CD4-positive, alpha-beta T cell treated with Interleukin-2 at 100 ng/mL for 4 hours (primary cell): ENCODE measurements at regions not wholly inside any gene's neighbourhood (a gene's known extent, or its start where the extent isn't known, plus 50 kb on each side); places are given as distances from the start of the nearest gene placed in this dataset.

Experiments used
- DNase-seq: peaks from one replicate; pipeline ENCODE4 v3.0.0-alpha.2; 2020; ENCODE audit warnings: low spot score

DNA sequence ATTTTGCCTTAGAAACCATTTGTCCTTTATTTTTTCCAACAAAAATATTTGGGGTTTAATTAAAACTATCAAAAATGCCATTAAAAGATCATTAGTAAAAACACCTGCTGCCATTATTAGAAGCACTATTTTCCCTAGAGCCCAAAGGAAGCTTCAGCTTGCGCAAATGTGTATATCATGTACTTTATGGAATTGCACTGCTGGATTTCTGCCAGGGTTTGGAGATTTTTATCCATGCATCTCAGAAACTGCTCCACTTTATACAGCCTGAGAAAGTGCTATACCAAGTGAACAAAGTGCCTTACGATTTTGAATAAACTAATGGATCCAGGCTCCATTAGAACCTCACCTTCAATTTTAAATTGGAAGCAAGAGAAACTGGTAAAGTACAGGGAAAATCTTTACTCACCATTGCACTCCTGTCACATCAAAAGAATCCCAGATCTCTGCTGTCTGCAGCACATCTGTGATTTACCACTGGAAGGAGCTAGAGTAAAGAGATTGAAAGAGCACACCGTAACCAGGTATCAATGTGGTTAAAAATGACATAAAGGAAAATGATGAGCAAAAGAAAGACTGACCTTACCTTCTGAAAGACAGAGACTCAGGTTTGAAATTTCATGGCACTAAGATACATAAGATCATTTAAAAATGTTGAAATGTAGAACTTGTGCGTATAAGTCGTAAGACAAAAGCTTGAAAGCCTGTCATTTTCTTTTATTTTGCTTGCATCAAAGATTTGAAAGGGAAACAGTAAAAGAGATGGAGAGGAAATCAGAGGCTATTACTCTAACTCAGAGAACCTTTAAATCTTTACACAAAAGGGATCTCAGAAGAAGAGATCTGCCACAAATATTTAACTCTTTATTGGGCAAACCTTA is 678.1 kb upstream of the GOT2 start:
- DNase-seq: no peak

DNA sequence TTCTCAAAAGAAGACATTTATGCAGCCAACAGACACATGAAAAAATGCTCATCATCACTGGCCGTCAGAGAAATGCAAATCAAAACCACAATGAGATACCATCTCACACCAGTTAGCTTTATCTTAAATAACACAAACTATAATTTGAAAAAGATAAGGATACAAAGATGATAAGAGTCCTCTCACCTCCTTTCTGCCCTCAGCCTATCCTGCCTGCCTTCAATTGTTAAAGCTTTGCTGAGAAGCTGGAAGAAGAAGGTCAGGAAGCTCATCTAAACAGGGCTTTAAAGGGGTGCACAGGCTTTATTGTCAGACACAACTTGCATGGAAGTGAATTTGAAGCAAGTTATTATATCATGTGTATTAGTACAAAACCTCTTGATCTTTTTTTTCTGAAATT is 676.3 kb upstream of the GOT2 start:
- DNase-seq: no peak

DNA sequence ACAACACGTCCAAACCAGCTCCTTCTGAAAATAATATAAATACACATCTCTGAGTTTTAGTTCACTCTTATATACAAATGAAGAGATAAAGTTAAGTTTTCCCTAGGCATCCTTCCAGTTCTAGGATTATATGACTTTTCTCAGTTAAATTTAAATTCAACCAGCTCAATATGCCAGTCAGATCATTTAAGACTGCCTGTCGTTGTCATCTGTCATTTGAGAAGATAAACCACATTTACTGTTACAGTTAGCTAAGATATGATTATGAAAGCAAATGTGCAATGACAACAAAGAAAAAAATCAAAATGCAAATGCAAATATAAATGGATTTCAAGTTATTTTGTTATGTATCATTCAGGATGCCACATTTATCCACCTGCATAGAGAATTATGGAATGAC is 671.7 kb upstream of the GOT2 start:
- DNase-seq: no peak

DNA sequence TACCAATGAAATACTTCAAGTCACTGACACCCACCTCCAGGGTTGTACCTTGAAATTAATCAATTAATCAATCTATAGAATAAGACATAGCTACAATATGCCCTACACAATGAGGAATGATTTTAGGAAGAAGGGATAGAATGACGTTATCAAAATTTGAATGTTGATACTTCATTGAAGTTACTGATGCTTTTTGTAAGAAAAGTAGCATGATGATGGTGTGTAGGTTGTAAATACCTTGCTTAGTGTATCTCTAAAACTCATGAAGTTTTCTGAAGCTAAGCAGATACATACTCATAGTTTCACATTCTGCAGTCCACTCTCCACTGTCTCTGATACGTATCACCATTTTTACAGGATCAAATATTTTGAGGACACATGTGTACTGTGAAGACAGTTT is 670.4 kb upstream of the GOT2 start:
- DNase-seq: no peak

DNA sequence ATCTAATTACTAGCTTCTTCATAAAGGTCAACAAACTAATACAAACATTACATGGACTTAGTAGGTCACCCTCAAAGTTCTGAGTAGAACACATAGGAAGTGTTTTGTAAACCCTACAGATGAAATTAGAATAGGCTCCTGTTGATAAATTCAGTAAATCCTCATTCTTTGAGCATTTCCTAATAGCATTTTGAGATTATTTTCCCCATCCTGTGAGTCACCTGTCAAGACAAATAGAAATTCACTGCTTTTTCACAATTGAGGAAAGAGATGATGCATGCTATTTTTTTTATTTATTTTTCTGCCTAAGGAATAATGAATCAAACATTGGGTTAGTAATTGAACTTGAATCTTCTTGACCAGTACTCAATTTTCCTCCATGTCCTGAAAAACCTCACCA is 666.7 kb upstream of the GOT2 start:
- no peak for DNase-seq

DNA sequence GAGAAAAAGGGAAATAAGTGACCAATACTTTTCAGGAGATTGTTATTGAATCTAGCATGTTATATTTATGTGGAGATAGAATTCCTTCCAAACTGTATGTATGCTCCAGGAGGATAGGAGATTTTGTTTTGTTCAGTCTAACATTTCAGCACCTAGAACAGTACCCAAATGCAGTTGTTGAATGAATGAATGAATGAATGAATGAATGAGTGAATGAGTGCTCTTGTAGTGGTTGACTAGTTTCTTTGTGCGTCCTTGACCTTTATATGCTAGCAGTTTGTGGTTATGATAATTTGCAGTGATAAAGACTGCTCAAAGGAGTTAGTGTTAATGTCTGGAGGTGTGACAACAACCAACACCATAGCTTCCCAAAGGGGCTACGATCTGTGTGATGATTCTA is 663.5 kb upstream of the GOT2 start:
- no peak for DNase-seq

DNA sequence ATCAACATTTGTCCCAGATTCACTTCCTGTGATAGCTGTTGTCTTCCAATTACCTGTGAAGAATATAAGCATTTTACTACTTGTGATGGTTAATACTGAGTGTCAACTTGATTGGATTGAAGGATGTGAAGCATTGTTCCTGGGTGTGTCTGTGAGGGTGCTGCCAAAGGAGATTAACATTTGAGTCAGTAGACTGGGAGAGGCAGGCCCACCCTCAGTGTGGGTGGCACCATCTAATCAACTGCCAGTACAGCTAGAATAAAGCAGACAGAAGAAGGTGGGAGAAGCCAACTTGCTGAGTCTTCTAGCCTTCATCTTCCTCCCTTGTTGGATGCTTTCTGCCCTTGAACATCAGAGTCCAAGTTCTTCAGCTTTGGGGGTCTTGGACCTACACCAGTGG is 660.4 kb upstream of the GOT2 start:
- DNase-seq: no peak

DNA sequence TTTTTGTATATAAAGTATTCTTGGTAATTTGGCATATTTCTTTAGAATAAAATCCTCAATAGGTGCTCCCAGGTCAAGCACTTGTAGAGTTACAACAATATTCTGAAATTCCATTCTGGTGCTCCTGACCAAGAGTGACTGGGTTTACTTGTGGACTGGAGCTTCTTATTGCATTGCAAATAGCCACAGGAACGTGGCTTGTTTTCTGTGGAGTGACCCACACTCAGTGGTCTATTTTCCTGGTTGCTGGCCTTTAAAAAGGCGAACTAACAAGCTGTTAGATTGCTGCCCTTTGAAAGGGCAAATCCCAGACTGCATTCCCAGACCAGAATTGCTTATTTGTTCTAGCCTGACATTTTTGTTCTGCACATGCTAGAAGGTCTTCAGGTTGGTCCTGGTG is 658.8 kb upstream of the GOT2 start:
- no peak for DNase-seq

DNA sequence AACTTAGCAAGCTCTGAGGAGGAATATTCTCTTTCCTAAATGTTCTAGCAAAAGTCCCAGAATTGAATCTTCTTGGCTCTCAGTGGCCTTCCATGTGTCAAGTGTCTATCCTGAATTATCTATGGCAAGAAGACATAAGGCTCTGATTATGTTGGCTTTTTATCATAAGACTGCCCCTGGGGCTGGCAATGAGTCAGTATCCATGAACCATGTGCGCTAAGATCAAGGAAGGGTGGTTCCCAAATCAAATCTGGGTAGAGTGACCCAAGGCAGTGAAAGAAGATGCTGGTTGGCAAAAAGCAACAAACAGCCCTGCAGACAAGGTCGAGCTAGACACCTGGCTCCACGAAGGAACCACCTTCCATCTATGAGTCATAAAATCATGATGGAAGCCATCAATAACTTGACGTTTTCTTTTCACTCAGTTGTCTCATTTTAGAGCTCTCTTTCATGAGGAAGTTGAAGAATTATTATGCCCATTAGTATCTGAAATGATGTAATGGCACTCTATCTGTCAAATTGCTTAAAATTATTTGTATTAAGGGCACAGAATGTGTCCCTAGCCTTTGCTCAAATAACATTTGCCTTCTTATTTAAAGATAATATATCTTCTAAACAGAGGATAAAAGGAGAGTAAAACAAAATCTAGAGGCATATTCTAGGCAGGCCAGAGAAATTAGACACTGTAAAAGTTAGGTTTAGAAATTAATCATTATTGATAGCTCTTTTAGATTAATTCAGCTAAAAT is 657.7 kb upstream of the GOT2 start:
- DNase-seq: no peak

DNA sequence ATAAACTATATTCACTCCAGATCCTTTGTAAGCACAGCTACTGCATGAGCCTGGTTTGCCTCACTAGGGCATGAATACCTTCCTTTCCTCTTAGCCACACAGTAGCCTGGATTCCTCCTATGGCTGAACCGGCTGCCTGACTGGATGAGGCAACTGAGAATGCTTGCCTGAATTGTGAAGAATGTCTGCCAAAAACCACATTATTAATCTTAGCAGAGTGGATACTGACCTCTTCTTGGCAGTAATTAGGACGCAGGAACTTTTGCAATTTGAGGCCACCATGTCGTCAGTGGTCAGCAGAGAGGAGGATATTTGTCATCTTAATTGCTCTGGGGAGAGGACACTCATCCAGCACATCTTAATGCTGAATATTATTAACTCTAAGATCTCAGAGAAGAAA is 651.8 kb upstream of the GOT2 start:
- DNase-seq: no peak

DNA sequence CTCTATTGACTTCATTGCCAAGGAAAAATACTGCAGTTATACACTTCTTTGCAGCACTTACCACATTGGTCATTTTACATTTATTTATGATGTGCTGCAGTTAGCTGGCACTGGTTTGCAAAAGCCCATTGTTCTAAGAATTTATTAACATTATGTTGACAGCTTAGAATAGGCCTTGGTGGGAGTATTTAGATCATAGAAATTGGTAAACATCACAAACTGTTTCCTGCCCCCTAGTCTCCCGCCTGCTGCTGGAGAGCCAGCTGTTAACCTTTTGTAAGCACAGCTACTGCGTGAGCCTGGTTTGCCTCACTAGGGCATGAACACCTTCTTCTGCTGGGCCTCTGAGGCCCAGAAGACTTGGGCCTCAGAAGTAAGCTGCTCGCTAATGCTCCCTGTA is 651.4 kb upstream of the GOT2 start:
- DNase-seq: no peak

DNA sequence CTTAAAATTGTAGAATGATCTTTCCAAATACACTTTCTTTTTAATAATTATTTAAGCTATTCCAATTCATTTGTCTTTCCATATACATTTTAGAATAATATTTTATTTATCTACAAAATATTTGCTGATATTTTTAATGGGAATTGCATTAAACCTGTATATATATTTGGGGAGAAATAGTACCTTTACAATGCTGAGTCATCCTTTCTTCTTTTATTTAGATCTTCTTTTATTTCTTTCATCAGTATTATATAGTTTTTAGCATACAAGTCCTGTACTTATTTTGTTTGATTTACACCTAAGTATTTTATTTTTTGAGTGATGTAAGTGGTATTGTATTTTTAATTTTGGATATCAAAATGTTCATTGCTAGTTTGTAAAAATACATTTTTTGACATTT is 639.5 kb upstream of the GOT2 start:
- no peak for DNase-seq

DNA sequence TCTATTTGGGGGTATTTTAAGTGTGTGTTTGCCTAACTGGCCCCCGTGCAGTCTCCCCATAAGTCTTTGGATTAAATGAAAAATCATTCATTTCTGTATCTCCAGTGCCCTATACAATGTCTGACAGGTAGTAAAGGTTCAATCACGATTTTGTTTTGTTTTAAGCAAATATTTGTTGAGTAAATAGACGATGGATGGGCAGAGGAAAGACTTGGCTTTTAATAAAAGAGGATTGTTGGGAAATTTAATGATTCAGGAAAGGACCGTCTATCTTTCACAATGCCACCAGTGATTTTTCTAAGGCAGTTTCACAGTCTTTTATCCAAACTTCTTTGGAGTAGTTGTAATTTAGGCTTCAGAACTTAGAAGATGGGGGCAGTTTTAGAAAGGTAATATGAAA is 636.6 kb upstream of the GOT2 start:
- no peak for DNase-seq

DNA sequence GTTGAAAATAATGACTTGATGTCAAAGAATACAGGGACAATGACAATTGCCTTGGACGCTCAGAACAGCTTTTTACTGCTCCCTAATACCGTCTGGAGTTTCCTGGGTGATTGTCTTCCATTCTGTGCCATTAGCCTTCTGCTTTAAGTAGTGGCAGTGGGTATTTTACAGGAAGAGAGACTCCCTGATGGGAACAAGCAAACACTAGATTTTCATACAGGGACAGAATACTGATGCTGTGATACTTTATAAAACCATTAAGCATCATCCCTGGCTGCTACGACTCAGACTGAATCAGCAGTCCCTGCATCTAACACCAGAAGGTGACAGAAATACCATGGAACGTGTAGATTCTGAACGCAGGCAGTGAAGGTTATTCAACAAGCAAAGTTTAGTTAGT is 635.4 kb upstream of the GOT2 start:
- no peak for DNase-seq

DNA sequence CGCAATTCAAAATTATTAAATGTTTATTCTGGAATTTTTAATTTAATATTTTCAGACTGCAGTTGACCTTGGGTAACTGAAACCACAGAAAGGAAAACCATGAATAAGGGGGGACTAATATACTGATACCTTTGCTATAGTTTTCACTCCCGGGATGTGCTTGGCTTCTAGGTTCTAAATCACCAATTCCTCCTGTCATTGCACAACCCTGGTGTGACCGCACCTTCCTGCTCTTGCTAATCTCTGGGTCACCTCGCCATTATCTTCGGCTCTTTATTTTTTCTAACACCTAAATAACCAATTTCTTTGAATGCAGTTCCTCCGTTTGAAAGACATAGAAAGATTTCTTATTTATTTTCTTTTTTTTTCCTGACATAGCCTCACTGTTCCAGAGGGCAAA is 634.5 kb upstream of the GOT2 start:
- DNase-seq: no peak

DNA sequence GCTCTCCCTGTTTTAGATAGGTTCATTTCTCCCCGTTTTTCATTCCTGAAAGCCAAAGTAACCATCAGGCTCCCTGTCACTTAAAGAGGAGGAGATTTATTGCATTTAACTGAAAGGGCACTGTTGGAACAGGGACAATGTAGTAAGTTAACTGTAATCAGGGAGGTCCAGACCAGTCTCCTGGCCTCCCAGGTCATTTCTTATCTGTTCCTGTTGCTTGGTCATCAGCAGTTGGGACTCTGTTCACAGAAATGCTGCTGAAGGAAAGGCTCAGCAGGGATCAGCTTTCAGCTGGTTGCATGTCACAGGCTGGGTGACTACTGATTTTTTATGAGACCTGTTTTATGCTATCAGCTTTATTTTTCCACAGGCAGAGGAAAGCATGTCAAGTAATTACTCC is 622.6 kb upstream of the GOT2 start:
- no peak for DNase-seq

DNA sequence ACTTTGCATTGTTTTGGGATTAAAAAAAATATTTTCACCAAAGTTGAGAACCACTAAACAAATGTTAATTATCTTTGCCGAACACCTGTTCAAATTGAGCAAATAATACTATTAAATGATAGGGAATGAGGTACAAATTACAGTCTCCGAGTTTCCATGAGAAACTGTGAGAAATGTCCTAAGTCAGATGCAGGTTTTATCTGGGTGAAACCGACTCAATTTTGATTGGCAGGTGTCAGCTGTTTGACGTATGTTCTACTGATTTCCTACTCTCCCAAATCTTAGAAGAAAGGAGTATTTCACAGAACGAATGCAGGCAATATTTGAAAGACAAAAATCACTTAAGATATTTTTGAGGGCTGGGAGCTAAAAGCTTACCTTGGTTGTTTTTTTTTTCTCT is 622.0 kb upstream of the GOT2 start:
- DNase-seq: no peak

DNA sequence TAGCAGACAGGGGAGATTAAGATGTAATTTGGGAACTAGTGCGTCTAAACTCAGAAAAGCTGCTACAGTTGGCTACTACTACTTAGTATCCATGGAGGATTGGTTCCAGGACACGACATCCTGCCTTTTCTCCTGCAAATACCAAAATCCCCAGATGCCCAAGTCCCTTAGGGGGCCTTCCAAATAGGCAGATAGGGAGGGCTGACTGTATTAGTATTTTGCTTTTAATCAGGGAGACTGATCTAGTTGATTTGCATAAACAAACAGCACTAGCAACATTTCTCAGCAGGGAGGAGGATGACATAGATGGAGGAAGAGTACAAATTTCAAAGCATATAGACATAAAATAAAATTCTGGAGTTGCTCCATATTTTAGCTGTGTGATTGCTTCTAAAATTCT is 621.6 kb upstream of the GOT2 start:
- no peak for DNase-seq

DNA sequence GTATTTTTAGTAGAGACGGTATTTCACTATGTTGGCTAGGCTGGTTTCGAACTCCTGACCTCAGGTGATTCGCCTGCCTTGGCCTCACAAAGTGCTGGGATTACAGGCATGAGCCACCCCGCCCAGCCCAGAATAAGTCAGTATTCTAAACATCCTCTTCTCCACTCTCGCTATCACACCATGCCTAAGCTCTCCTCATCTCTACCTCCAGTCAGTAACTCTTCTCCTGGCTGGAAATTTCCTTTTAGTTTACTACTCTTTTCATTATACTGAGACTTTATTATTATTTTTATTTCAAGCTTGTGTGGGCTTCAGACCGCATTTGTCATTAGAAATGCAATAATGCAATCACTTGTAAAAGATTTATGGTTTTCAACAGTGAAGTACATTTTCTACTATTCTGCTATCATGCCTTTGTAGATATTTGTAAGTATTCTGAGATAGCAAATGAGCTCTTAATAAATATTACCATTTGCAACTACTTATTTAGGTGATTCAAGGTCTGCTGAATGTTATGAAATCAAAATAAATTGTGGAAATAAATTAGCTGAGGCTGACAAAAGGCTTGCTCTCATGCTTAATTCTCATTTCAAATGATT is 617.3 kb upstream of the GOT2 start:
- DNase-seq: no peak

DNA sequence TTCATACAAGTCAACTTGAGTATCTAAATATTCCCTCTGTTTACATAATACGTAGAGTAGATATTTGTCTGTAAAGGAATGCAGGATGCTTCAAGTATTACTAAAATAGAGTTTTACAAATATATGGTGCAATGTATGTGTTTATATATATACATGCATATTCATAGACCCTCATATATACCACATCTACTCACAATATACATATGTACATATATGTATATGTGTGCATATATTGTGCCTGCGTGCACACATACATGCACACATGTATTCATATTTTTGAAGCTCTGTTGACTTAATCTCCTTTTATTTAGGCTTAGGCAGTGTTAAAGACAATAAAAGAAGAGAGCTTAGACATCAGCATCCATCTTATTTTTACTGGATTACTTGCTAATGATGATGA is 616.6 kb upstream of the GOT2 start:
- DNase-seq: no peak

DNA sequence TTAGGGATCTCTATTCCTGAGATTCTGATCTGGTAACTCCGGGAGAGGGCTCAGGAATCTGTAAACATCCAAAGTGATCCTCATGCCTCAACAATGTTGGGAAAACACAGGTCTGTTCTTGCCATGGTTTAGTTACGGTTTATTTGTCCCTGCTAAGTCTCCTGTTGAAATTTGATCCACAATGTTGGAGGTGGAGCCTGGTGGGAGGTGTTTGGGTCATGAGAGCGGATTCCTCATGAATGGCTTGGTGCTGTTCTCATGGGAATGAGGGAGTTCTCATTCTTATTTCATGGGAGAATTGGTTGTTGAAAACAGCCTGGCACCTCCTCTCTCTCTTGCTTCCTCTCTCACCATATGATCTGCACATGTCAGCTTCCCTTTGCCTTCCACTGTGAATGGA is 608.6 kb upstream of the GOT2 start:
- no peak for DNase-seq

DNA sequence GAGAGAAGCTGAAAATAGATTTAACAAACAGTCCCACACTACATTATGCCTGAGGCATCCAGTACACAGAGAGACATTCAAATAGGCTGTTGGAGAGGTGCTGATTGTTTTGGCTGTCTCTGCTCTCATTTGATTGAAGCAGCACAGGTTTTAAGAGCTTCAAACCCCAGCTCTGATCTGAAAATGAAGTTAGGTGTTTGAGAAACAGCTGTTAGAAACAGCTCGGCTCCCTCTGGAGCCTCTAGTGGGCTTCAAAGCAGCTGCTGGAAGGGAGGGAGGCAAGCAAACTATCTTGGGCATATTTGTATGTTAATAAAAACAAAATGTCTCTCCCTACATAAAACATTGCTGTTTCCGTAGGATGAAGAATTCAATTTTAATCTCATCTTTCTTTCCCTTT is 607.3 kb upstream of the GOT2 start:
- no peak for DNase-seq

DNA sequence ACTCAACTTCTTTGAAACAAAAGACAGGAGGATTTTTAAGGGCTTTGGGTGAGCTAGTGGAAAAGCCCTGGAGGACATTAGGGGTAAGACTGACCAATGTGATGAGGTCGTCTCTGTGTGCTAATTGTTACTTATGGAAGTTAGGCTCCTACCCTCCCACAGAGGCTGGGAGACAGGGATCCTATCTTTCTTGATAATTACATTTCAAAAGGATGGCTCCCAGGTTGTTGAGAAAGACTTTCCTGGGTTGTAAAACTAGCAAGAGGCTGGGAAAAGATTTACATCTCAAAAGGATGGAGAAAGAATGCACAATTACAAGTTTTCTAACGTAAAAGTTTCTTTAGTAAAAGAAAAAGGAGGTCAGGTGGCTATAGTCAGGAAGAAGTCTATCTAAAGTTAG is 605.8 kb upstream of the GOT2 start:
- no peak for DNase-seq
